ENCODE measurements at regions not wholly inside any gene's neighbourhood (a gene's known extent, or its start where the extent isn't known, plus 50 kb on each side); places are given as distances from the start of the nearest gene placed in this dataset.

DNA sequence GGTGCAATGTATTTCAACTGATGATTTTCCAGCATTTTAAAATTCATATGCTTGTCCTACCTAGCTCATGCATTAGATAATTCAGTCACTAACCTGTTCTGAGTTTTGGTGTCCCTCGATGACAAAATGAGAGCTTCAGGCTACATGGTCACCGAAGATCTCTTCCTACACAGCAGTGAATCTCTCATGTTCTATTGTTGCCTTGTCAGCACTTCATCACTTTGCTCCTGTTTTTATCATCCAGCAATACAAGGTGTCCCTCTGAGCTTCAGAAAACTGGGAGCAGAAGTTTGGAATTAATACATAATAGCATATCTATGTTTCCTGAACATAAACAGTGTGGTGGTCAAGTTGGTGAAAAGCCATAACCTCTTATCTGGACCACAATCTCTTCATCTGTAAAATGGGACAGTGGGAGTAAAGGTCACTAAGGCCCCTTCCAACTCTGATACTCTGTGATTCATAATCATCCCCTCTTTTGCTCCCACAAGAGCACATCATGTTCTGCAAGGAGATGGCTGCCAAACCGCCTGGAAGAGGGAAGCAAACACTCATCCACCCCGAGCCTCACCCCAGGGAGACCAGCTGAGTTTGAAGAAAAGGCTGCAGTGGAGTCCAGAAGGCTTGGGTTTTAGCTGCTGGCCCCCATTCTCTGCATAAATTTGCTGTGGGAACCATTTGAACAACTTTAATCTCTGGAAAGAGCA lies 137.9 kb upstream of the F3 start:
- no peak for ATAC-seq

DNA sequence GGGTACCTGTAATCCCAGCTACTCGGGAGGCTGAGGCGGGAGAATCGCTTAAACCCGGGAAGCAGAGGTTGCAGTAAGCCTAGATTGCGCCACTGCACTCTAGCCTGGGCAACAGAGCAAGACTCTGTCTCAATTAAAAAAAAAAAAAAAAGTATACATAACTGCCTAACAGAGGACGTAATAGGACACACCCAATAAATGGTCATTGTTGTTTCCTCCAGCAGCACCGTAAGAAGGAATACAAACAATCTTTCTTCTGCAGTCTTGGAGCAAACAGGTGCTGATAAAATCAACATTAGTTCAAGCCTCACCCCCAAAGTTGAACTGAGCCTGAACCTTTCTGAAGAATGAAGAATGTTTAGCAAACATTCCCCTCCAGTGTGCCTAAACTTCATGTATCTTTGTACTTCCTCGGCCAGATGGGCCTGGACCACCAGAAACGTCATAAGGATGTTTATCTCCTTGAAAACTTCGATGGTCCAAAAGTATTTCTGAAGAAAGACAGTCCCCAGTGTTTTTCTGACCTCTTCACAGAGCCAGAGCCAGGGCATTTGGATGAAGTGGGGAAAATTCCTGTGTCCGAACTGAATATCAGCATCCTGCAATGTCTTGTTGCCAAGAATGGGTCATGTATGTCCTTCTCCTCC lies 136.8 kb upstream of the F3 start:
- peaks cover 5% of the 10 kb centered on the region for H3K27me3 Mint-ChIP-seq (ENCODE audit: low read depth)
- no peak for DNase-seq
- no peaks in the 10 kb centered on the region for H3K4me1 Mint-ChIP-seq (ENCODE audit: low read depth)

More for the DNA sequence above, 137.9 kb upstream of the F3 start:
- no peak overlapping the region for H3K4me3 Mint-ChIP-seq
- H3K4me1 Mint-ChIP-seq (ENCODE audit: low read depth), result no peaks in the 10 kb centered on the region
- no peaks in the 10 kb centered on the region for H3K36me3 Mint-ChIP-seq (ENCODE audit: insufficient read depth)
- DNase-seq, result no peak
- peaks cover 7% of the 10 kb centered on the region for H3K27me3 Mint-ChIP-seq (ENCODE audit: low read depth)
- H3K9me3 Mint-ChIP-seq, result no peaks in the 10 kb centered on the region

DNA sequence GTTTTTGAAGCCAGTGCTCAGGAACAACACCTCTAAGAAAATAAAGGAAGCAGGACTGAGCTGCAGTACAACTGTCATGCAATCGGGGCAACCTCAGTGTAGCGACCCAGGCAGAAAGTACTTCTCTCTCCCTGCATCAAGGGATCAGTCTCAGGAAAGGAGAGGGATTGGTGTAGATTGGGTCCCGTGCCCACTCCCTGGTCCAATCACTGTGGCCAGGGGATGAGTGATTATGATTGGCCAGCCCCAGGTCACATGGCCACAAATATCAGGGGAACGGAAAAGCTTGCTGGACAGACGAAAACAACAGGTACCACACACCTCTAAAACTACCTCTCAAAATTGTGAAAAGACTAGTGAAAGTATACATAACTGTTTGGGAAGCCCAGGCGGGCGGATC lies 136.2 kb upstream of the F3 start:
- peaks cover 3% of the 10 kb centered on the region for H3K27me3 Mint-ChIP-seq (ENCODE audit: low read depth)
- no peaks in the 10 kb centered on the region for H3K4me1 Mint-ChIP-seq (ENCODE audit: low read depth)
- DNase-seq (no peak), ATAC-seq (no peak)
- no peaks in the 10 kb centered on the region for H3K9me3 Mint-ChIP-seq
- H3K36me3 Mint-ChIP-seq (ENCODE audit: insufficient read depth), result no peaks in the 10 kb centered on the region
- no peak overlapping the region for H3K4me3 Mint-ChIP-seq

More for the DNA sequence above, 136.8 kb upstream of the F3 start:
- Mint-ChIP-seq H3K36me3 (ENCODE audit: insufficient read depth) (no peaks in the 10 kb centered on the region), H3K4me3 (no peak overlapping the region), H3K9me3 (no peaks in the 10 kb centered on the region)
- ATAC-seq, result no peak

DNA sequence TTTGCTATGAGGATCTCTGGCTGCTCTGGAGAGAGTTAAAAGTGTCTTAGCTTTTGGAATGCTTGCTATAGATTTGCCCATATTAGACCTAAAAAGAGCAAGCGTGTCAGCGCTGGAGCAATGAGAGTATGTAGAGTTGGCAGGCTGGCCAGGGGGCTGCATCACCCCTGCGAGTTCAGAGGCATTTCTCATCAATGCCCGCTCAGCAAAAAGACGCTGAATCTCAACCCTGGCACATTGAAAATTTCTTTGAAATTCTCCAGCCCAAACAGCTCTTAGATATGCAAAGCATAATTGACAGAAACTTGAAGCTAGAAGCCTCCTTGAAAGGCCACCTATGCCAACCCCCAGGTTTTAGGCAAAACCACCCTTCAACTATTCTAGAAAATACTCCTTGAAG lies 135.5 kb upstream of the F3 start:
- DNase-seq (no peak), ATAC-seq (no peak)
- no peaks in the 10 kb centered on the region for H3K9me3 Mint-ChIP-seq
- peaks cover 3% of the 10 kb centered on the region for H3K27me3 Mint-ChIP-seq (ENCODE audit: low read depth)
- no peaks in the 10 kb centered on the region for H3K4me1 Mint-ChIP-seq (ENCODE audit: low read depth)
- H3K4me3 Mint-ChIP-seq, result no peak overlapping the region
- H3K36me3 Mint-ChIP-seq (ENCODE audit: insufficient read depth), result no peaks in the 10 kb centered on the region

DNA sequence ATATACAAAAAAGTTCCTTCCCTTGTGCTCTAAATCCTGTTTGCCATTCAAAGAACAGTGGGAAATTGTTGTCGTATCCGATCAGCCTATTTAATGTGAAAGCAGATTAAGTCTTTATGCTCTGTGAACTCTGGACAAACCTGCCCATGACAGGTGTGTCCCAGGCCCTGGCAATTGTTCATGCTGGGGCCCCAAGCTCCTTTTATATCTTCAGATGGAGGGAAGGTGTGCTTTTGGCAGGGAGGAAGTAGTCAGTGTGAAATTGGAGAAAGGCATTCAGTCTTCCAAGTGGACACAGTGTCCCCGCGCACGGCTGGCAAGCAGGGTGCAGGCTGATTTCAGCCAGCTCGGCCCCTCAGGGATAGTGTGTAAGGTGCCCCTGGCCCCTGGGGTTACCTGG lies 135.1 kb upstream of the F3 start:
- Mint-ChIP-seq H3K4me3 (no peak overlapping the region), H3K4me1 (ENCODE audit: low read depth) (no peaks in the 10 kb centered on the region), H3K9me3 (no peaks in the 10 kb centered on the region), H3K36me3 (ENCODE audit: insufficient read depth) (no peaks in the 10 kb centered on the region), H3K27me3 (ENCODE audit: low read depth) (peaks cover 3% of the 10 kb centered on the region)
- DNase-seq (no peak), ATAC-seq (no peak)

DNA sequence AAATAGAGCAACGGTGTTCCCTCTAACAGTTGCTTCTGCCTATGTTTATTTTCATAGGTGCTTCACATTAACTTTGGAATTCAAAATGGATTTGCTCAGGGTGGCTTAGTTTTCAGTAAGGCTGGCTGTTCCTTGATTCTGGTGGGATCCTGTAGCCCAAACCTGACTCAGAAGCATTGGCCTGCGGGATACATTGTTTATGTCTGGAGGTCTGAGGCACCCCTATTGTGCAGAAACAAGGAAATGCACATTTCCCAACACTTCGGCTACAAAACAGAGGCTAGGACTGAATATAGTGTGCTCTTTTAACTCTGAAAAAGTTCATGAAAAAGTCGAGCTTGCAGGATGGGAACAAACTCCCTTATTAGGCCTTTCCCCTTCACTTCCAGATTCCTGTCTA lies 133.8 kb upstream of the F3 start:
- H3K4me3 Mint-ChIP-seq, result no peak overlapping the region
- H3K36me3 Mint-ChIP-seq (ENCODE audit: insufficient read depth), result no peaks in the 10 kb centered on the region
- no peak for DNase-seq
- H3K9me3 Mint-ChIP-seq, result no peaks in the 10 kb centered on the region
- ATAC-seq, result no peak
- H3K27me3 Mint-ChIP-seq (ENCODE audit: low read depth), result peaks cover 3% of the 10 kb centered on the region
- no peaks in the 10 kb centered on the region for H3K4me1 Mint-ChIP-seq (ENCODE audit: low read depth)

DNA sequence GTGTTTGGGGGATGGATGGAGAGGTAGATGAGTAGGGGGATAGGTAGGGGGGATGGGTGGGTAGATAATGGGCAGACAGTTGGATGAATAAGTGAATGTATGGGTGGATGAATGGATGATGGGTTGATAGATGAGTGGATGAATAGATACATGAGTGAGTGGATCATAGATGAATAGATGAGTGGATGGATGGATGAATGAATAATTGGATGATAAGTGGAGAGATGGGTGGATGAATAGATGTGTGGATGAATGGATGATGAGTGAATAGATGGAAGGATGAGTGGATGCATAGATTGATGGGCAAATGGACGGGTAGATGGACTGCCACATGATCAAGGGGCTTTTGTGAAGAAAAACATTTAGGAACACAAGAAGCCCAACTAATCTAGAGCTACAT lies 133.3 kb upstream of the F3 start:
- H3K4me1 Mint-ChIP-seq (ENCODE audit: low read depth), result no peaks in the 10 kb centered on the region
- no peak for ATAC-seq
- H3K36me3 Mint-ChIP-seq (ENCODE audit: insufficient read depth), result no peaks in the 10 kb centered on the region
- peaks cover 3% of the 10 kb centered on the region for H3K27me3 Mint-ChIP-seq (ENCODE audit: low read depth)
- H3K4me3 Mint-ChIP-seq, result no peak overlapping the region
- no peak for DNase-seq
- H3K9me3 Mint-ChIP-seq, result no peaks in the 10 kb centered on the region

DNA sequence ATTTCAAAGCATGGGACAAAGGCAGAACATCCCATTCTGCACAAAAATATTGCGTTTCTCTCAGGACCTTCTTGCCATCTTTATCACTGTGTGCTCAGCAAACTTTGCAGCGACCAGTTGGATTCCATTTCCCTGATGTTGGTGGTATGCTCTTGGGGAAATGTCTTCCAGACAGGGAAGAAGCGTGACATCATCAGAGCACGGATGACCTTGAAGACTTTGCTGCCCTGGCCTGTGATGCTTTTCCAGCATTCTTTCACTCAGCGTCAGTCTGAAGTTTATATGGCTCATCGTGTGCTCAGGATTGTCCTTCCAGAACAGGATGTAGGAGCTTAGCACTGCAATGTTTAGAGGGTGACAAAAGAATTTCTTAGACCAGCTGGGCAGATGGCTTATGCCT lies 131.4 kb upstream of the F3 start:
- no peak for ATAC-seq
- Mint-ChIP-seq H3K27me3 (ENCODE audit: low read depth) (no peaks in the 10 kb centered on the region), H3K4me3 (no peak overlapping the region), H3K36me3 (ENCODE audit: insufficient read depth) (no peaks in the 10 kb centered on the region), H3K9me3 (no peaks in the 10 kb centered on the region), H3K4me1 (ENCODE audit: low read depth) (no peaks in the 10 kb centered on the region)
- no peak for DNase-seq

DNA sequence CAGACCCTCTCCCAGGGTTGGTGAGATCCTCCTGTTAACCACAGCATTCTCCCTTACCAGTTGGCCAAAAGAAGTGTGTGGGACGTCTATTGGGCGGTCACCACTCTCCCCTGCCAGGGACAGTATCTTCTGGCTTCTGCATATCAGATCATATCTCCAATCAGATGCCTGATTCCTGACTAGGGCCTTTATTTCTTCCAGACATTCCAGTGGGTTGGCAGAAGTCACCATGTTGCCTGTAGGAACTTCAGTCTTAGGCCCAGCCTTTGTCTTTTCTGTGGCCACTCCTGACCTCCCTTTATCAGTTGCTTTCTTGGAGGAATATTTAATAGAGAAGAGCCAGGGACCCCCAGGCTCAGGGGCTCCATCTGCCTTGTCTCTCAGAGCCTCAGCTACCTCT lies 130.4 kb upstream of the F3 start:
- no peak for ATAC-seq
- Mint-ChIP-seq H3K27me3 (ENCODE audit: low read depth) (no peaks in the 10 kb centered on the region), H3K36me3 (ENCODE audit: insufficient read depth) (no peaks in the 10 kb centered on the region), H3K9me3 (no peaks in the 10 kb centered on the region), H3K4me1 (ENCODE audit: low read depth) (no peaks in the 10 kb centered on the region), H3K4me3 (no peak overlapping the region)
- no peak for DNase-seq

DNA sequence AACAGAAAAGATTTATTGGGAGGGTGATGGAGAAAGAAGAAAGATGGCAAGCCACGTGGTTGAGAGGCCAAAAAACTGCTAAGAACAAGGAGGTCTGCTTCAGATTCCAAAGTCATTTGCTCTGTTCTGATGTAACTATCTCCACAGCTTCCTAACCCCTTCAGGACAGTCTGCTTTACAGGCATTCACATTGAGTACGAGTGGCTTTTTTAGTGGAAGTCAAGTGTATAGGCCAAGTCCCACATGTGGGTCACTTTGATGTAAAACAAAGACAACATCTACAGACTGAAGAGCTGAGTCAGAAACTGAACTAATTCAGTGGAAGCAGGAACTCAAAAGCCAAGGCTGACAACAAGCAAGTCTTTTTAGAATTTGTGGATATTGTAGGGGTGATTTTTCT lies 128.7 kb upstream of the F3 start:
- Mint-ChIP-seq H3K4me1 (ENCODE audit: low read depth) (no peaks in the 10 kb centered on the region), H3K4me3 (no peak overlapping the region), H3K36me3 (ENCODE audit: insufficient read depth) (no peaks in the 10 kb centered on the region), H3K9me3 (no peaks in the 10 kb centered on the region), H3K27me3 (ENCODE audit: low read depth) (no peaks in the 10 kb centered on the region)
- ATAC-seq (no peak), DNase-seq (no peak)

DNA sequence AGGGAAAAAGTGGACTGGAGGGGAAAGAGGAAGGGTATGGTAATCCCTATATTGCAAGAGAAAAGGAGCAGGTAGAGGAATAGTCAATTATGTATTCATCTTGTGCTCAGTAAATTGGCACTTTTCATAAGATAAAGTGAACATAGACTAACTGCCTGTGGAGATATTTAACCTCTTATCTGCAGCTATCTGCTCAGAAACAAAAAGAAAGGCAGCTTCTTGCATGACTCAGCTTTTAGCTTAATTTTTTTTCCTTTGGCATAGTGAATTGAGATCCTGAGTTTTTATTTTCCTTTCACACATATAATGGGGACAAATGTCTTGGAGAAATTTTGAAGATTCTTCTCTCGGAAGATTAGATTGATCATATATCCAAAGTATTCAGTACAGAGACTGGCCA lies 127.6 kb upstream of the F3 start:
- ATAC-seq (no peak), DNase-seq (no peak)
- Mint-ChIP-seq H3K9me3 (no peaks in the 10 kb centered on the region), H3K4me1 (ENCODE audit: low read depth) (no peaks in the 10 kb centered on the region), H3K27me3 (ENCODE audit: low read depth) (no peaks in the 10 kb centered on the region), H3K36me3 (ENCODE audit: insufficient read depth) (no peaks in the 10 kb centered on the region), H3K4me3 (no peak overlapping the region)

DNA sequence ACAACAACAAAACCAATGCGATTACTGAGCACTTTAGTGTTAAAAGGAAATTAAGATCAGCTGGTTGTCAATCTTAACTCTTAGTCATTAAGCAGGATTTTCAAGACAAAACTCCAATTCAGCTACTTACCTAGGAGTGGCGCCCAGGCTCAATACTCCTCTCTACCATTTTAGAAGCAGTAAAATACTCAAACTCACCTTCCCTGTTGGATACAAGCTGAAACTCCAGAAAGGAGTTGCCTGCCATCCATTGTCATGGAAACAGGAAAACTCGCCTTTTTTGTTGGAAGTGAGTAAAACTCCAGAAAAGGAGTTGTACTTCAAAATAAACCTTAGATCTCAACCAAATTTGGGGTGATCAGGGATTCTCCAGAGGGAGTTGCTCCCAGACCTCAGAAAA lies 127.0 kb upstream of the F3 start:
- no peaks in the 10 kb centered on the region for H3K9me3 Mint-ChIP-seq
- no peaks in the 10 kb centered on the region for H3K27me3 Mint-ChIP-seq (ENCODE audit: low read depth)
- no peaks in the 10 kb centered on the region for H3K4me1 Mint-ChIP-seq (ENCODE audit: low read depth)
- H3K36me3 Mint-ChIP-seq (ENCODE audit: insufficient read depth), result no peaks in the 10 kb centered on the region
- DNase-seq (no peak), ATAC-seq (no peak)
- H3K4me3 Mint-ChIP-seq, result no peak overlapping the region

DNA sequence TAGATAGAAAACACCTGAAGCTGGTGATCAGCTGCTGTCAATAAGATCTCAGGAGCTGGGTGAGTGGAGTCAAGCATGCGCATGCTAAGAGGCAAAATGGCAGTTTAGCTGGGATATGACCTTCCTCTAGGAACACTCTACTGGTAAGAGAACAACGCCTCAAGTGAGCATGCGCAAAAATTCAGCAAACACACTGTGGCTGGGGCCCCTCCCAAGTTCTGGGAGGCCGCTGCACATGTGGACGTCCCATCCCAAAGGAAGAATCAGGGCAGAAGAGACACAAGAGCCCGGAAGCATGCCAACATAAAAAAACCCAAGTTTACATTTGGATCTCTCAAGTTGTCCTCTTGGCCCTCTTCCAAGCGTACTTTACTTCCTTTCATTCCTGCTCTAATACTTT lies 126.3 kb upstream of the F3 start:
- DNase-seq (no peak), ATAC-seq (no peak)
- Mint-ChIP-seq H3K27me3 (ENCODE audit: low read depth) (no peaks in the 10 kb centered on the region), H3K4me3 (no peak overlapping the region), H3K4me1 (ENCODE audit: low read depth) (no peaks in the 10 kb centered on the region), H3K9me3 (no peaks in the 10 kb centered on the region), H3K36me3 (ENCODE audit: insufficient read depth) (no peaks in the 10 kb centered on the region)

DNA sequence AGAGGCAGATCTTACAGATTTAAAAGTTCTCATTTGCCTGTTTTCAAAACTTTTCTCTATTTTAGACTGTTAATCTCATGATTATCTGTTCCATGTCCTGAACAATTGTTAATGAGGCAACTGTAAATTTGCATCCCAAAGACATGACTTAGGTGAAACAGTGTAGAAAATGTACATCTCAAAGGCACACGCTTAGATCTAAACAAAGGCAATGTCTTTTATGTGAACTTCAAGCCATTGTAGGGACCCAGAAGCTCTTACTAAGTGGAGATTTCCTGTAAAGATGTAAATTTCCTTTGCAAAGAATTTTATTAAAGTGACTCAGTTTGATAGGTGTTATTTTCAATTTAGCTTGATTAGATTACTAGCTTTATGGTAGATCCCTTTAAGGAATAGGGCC lies 125.2 kb upstream of the F3 start:
- no peak overlapping the region for H3K4me3 Mint-ChIP-seq
- H3K9me3 Mint-ChIP-seq, result no peaks in the 10 kb centered on the region
- H3K36me3 Mint-ChIP-seq (ENCODE audit: insufficient read depth), result no peaks in the 10 kb centered on the region
- no peaks in the 10 kb centered on the region for H3K27me3 Mint-ChIP-seq (ENCODE audit: low read depth)
- no peaks in the 10 kb centered on the region for H3K4me1 Mint-ChIP-seq (ENCODE audit: low read depth)
- DNase-seq (no peak), ATAC-seq (no peak)

DNA sequence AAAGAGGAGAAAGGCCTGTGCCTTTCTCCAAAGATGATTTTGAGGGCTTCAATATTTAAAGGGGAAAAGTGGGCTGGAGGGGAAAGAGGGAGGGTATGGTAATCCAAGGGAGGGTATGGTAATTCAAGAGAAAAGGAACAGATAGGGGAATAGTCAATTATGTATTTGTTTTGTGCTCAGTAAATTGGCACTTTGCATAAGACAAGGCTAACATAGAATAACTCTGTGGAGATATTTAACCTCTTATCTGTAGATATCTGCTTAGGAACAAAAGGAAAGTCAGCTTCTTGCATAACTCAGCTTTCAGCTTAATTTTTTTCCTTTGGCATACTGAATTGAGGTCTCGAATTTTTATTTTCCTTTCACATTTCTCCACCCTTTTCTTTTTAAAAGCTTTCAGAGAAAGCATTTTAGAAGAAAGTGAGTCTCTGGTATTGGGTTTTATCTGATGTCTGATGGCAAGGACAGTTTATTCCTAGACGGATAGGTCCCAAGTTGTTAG lies 119.9 kb upstream of the F3 start:
- H3K36me3 Mint-ChIP-seq (ENCODE audit: insufficient read depth), result no peaks in the 10 kb centered on the region
- no peak for ATAC-seq
- peaks cover 2% of the 10 kb centered on the region for H3K27me3 Mint-ChIP-seq (ENCODE audit: low read depth)
- no peak overlapping the region for H3K4me3 Mint-ChIP-seq
- no peaks in the 10 kb centered on the region for H3K4me1 Mint-ChIP-seq (ENCODE audit: low read depth)
- no peaks in the 10 kb centered on the region for H3K9me3 Mint-ChIP-seq
- DNase-seq, result no peak
